ENCODE measurements at regions not wholly inside any gene's neighbourhood (a gene's known extent, or its start where the extent isn't known, plus 50 kb on each side); places are given as distances from the start of the nearest gene placed in this dataset.
"Not testable (repeated sequence)": the region's sequence is repeated elsewhere in the genome, so short reads cannot be mapped to it uniquely, and the experiment has no call there.

DNA sequence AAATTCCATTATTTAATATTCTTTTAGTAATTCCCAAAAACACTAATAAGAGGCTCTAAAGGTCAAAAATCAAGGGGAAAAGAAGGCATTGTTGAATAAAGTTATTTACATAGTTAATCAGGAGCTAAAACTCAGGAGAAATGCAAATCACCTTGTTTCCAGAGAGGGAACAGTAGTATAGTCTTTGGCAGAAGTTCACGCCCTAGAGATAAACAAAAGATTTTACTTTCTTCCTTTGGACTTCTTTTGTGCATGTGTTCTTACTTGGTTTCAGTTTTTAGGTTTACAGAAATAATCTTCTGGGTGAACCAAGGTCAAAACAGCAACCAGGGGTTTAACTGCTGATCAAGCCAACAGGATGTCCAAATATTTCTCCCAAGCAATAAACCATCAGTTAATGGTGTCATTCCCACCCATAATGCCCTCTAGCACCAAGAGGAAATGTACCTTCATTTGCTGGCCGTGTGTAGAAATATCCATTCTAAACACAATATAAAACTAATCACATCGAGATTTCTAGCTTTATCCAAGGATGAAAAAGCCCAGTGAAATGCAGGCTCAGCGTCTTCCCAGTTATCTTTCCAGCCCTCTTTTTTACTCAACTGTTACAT lies 518.8 kb upstream of the SOX9 start:
- ATAC-seq, result no peak

DNA sequence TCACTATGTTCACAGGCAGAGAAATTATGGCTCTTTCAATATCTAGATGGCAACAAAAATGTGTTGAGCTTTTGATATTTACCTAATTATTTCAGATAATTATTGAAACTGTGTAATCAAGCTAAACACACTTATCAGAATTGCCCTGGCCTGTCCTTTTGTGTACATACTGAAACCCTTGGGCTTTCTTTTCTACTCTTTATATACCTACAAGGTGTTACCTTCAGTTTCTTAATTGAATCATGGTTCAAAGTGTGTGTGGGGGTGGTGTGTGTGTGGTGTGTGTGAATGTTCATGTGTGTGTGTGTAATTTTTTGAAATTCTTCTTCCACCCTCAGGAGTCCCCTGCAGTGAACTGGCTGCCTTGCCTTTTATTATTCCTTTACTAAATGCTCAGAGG lies 506.8 kb upstream of the SOX9 start:
- ATAC-seq, result no peak

DNA sequence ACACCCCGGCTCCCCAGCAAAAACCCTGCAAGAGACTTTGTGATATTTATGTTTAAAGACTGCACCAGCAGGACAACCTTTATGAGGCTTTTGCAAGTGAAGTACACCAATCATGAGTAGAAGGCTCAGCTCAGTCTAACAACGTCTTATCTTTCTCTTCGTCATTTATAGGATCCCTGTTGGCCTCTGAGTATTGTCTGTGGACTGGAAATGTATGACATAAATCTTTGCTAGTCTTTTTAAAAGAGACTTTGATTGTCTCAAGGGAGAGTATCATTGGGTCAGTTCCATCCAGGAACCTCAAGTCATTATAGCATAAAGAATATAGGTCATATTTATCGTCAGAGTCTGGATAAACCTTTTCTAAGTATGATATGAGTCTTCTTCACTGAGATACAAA lies 505.0 kb upstream of the SOX9 start:
- no peak for ATAC-seq

DNA sequence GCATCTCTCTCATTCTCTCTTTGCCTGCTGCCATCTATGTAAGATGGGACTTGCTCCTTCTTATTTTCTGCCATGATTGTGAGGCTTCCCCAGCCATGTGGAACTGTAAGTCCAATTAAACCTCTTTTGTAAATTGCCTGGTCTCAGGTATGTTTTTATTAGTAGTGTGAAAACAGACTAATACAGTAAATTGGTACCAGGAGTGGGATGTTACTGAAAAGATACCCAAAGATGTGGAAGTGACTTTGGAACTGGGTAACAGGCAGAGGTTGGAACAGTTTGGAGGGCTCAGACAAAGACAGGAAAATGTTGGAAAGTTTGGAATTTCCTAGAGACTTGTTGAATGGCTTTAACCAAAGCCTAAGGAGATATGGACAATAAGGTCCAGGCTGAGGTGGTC lies 503.1 kb upstream of the SOX9 start:
- ATAC-seq, result not testable (repeated sequence)

DNA sequence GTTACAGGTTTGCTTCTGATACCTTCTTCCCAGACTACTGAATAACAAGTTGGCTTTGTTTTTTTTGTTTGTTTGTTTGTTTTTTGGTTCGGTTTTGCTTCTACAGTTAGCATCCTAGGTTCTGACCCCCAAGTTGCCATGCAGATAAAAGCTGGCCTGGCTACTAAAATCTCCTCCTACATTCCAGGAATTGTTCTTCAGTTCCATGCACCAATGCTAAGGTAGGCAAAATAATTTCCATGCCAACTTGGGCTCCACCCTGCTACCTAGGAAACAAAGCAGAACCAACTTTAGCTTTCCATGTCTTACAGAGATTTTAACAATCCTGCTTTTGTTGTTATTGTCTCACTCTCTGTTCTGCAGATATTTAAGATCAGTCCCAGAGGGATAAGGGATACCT lies 495.5 kb upstream of the SOX9 start:
- no peak for ATAC-seq

DNA sequence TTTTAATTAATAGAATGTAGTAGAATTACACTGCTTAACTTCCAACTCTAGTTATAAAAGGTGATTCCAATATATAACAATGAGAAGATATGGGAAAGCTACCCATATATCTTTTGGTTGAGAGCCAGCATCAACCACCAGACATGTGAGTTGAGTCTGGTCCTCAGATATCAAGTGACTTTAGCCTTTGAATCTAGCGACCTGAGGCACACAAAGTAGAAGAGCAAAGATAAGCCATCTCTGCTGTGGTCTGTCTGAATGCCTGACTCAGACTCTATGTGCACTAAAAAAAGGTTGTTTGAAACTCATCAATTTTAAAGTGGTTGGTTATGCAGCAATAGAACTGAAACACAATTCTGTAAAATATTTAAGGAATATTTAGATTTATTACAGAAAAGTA lies 492.5 kb upstream of the SOX9 start:
- ATAC-seq, result no peak

DNA sequence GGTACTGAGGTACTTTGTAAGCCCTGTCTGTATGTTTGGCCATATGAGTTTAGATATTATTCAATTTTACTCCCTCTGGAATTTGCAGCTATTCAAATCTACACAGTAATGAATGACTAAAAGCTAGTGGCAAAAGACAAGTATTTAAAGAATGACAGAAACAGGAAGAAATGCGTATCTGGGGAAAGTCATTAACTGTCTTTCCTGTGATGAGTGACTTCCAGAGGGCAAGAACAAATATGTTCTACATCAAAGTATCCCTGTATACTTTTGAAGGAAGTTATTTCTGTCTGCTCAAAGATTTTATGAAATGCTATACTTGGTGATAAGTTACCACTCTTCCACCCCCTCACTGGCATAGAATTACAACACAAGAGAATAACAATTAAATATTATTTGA lies 489.3 kb upstream of the SOX9 start:
- no peak for ATAC-seq

DNA sequence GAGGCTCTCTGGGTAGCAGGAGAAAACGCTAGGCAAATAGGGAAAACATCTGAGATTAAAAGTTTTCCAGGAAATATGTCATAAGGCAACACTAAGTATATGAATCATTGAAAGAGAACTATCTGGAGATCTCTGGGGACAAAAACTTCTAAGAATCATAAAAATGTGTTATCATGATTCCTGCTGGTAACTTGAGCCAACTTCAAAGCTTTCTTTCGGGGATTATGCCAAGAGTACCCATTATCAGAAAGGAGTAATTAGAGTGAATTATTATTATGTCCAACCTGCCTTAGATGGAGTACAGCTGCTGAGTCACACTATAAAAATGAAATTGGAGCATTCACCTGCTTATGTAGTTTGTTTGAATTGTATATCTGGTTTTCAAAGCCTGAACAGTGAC lies 488.5 kb upstream of the SOX9 start:
- ATAC-seq, result no peak

DNA sequence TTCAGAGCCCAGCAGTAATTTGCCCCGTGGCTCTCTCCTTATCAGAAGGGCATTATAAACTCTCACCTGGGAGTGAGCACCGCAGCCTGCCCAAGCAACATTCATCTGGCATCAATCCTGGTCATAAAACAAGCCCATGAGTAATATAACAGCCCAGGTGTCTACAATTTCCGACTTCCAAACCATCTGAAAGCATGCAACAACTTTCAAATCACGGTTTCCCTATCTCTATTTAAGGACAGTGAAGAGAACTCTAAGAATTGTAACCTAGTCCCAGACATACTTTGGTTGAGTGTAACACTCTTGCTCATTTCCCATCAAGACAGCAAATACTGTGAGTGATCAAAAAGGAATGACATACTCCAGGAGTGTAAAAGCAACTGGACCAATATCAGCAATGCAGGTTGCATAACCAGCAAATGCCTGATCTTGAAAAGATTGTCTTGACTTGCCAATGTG lies 487.4 kb upstream of the SOX9 start:
- peak; percentile 90 for ATAC-seq

DNA sequence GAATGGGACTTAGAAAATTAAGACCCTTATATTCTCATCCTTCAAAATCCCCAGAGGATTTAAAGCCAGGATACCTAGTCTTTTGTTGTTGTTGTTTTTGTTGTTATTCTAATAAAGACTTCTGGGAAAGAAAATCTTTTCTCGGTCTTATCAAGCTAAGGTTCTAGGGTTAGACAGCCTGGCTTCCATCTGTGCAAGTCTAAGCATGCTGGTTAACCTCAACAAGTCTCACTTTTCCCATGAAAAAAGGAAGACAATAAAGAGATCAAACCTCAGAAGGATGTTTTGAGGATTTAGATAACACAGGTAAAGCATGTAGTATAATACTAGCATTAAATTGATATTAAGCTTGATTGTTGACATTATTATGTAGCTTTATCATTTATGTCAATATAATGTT lies 486.4 kb upstream of the SOX9 start:
- no peak for ATAC-seq

DNA sequence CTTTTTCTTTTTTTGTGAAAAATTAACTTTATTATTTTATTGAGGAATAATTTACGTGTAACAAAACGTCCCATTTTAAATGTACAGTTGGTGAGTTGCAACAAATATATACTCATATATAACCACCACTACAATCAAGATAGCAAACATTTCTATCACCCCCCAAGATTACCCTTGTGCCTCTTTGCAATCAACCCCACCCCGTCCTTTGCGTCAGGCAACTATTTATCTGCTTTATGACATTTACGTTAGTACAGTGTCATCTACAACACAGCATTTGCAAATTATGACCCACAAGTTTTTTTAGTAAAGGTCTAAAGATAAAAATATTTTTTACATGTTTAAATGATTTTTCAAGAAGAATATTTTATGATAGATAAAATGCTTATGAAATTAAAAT lies 485.6 kb upstream of the SOX9 start:
- no peak for ATAC-seq

DNA sequence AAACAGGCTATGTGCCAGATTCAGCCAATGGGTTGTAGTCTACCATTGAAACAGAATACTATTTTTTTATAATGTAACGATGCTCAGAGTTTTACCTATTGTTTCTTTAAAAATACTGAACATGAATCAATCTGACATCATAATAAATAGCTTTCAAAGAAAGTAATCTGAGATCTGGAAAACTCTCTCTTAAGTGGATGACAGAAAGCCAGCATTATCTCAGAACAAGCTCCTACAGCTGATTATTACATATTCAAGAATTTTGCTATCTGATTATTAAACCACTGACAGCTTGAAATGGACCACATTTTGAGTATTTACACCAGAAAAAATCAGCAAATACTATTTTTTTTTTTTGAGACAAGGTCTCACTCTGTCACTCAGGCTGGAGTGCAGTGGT lies 484.2 kb upstream of the SOX9 start:
- no peak for ATAC-seq

DNA sequence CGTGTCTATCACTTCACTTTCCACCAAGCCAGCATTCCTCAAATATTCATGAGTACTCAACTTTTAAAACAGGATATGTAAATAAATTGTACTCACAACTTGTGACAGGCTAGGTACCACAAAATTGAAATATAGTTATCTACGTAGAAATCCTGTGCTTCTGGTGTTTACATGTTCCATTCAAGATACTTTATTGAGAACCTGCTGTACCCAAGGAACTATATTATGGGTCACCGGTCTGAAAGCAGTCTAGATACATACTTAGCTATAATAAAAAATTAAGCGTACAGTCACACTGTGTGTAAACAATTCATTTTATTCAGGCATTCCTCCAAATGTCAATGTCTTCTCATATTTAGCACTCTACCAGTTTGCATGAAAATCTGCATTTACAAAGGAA lies 482.2 kb upstream of the SOX9 start:
- no peak for ATAC-seq

DNA sequence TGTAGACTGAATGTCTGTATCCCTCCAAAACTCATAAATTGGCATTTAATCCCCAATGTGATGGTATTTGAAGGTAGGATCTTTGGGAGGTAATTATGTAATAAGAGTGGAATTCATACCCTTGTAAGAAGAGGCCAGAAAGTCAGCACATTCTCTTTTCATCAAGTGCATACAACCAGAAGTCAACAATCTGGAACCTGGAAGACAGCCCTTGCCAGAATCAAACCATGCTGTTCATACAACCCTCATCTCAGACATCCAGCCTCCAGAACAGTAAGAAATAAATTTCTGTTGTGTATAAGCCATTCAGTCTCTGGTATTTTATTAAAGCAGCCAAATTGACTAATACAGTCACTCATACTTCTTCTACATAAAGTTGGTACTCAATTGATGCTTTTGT lies 481.0 kb upstream of the SOX9 start:
- ATAC-seq, result no peak

DNA sequence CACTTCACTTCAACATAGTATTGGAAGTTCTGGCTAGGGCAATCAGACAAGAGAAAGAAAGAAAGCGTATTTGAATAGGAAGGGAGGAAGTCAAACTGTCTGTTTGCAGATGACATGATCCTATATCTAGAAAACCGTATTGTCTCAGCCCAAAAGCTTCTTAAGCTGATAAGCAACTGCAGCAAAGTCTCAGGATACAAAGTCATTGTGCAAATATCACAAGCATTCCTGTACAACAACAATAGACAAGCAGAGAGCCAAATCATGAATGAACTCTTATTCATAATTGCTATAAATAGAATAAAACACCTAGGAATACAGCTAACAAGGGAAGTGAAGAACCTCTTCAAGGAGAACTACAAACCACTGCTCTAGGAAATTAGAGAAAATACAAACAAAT lies 473.9 kb upstream of the SOX9 start:
- ATAC-seq, result not testable (repeated sequence)

DNA sequence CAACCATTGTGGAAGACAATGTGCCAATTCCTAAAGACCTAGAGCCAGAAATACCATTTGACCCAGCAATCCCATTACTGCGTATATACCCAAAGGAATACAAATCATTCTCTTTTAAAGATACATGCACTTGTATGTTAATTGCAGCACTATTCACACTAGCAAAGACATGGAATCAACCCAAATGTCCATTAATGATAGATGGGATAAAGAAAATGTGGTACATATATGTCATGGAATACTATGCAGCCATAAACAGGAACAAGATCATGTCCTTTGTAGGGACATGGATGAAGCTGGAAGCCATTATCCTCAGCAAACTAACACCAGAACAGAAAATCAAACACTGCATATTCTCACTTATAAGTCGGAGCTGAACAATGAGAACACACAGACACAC lies 472.5 kb upstream of the SOX9 start:
- not testable (repeated sequence) for ATAC-seq

DNA sequence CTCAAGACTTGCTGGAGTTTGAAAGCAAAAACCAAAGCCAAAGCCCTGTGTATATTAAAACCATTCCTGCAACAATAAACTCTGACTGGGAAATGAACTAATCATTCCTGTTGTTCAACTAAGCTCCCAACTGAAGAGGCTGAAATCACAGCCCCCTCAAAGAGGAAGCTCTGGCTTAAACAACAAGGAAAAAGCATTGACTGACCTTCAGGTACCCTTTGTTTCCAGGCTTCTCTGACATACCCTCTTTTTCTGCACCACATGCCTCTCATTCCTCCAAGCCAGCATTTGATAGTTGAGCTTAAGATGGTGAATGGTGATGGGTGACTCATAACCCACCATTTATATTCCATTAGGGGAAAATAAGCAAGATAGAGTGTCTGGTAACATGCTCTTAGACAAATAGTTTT lies 470.9 kb upstream of the SOX9 start:
- ATAC-seq, result no peak

DNA sequence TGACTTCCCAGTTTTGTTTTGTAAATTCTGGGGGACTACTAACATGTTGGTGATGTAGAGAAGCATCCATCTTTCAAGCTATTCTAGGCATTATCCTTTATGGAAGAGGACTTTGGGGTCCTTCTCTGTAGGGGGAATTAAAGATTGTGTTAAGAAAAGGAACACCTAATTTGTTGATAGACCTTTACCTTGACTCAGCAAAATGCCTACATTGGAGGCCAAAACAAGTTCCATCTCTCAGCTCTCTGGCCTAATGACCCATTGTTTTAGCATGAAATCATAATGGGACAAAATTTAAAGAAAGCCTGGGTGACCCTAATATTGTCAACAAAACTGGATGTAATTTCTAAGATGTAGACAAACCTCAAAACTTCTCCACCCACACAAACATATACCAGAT lies 465.3 kb upstream of the SOX9 start:
- ATAC-seq, result no peak

DNA sequence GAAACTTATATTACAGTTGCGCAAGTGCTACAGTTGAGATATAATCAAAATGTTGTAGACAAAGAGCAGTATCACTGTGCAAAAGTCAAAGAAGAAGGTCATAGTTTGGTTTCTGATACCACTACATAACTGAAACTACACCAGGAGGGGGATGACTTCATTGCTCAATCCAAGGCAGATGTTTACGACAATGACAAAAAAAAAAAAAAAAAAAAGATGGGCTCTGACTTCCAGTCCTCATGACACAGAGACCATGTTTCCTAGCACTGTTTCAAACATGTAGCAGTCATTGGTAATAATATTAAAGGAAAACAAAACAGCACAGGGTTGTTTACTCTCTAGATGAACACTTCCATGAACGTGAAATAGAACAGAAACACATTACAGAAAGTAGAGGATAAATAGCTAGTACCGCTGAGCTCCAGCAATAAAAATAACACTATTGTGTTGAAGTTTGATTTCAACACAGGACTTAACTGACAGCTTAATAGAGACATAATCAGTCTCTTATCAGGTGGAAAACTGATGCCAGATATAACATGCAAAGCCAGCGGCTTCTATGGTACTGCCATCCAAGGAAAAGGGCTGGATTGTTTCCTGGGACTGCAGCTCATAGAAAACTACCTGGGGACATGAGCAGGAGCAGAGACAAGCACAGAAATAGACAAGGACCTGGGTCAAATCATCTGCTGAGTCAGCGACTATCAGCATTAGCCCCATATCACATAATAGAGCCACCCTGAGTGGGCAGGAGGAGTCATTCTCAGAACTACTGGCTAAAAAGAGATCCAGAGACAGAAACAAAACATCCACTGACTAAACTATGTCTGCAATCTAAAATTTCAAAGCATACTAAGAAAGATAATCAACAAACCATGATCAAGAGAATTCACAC lies 463.6 kb upstream of the SOX9 start:
- no peak for ATAC-seq

DNA sequence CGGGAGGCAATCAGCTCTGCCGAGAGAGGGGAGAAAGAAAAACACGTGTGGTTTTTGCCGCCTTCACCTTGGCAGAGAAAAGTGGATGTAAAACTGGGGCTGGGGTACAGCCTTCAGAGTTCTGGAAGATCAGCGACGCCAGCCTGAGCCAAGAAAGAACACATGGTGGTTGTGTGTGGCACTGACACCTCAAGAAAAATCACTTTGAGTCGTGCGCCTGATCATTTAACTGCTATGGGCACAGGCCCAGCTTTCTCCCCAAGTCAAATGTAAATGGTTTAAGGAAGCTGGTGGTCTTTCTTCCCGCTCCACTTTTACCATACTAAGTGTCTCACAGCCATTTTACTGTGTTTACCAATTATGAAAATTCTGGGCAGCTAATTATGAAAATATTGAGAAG lies 461.8 kb upstream of the SOX9 start:
- ATAC-seq, result no peak

DNA sequence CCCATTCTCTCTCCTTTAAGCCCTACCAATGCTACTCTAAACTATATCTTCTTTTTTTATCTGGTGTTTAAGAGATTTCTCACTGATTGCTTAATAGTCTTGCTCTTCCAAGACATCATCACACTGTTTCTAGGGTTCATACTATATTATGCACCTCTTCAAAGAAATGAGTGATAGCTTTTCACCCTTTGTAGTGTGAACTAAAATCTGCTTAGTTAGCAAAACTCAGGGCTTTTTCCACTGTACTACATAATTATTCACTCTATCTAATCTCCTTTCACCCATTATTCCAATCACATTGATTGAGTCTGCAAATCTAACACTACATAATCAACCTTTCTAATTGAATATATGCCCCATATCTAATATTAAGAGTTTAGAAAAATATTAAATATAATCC lies 456.0 kb upstream of the SOX9 start:
- ATAC-seq, result no peak

DNA sequence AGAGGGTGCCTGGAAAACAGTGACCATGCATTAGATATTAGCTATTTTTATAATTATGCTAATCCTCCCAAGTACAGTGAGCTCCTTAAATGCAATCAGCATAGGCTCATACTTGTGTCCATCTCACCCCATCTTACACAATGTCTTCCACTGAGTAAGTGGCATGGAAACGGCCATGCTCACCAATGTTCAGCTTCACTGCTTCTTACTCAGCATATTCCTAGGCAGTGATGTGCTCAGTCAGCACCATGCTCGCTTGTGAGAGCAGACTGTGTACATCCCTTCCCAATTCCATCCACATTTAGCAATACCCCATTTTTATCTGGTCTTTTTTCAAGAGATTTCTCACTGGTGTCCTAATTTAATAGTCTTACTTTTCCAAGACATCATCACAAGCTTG lies 454.8 kb upstream of the SOX9 start:
- ATAC-seq, result no peak

DNA sequence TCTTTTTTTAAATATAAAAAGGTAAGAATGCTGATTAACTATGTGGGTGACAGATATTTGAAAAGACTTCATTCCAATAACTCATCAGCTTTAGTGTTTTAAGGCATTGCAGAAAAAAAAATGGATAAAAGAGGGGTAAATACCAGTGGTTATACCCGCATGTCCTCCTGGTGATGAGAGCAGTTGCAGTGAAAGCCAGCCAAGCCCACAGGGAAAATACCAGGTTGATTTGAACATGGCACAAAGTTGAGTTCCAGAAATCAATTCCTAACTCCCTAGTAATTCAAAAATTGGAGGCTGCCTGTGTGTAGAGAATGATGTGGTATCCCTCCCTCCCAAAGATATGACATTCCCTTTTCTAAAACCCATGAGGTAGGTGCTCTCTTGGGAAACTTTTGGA lies 453.2 kb upstream of the SOX9 start:
- ATAC-seq, result no peak

DNA sequence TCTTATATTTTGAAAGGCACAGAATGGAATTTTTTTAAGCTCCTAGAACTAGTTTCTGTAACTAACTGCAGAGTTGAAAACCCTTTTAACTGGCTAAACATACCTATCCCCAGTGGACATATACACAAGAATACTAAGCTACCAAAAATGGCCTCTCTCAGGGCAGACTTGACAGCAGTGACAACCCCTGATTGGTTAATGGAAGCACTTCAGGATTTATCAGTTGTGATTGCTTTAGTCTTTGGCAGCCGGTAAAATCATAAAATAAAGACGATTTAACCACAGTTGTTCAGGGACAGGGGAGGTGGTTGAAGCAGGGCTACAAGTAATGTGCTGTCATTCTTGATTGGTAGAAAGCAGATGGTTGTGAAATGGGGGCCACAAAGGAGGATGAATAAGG lies 452.0 kb upstream of the SOX9 start:
- ATAC-seq, result no peak

DNA sequence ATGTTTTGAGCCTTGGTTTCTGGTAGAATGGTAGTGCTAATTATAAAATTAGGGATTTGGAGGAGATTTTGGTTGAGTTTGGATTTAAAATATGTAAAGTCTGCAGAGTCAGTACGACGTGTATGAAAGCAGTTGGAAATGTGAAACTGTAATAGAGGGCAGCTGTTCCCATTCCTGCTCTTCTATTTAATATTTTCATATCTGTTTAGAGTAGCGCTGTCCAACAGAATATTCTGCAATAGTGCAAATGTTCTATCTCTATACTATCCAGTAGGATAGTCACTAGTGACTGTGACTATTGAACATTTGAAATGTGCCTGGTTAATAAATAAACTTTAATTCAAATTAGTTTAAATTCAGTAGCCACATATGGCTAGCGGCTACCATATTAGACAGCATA lies 443.4 kb upstream of the SOX9 start:
- ATAC-seq, result no peak
